Hematopoietic multipotent progenitor cell (in vitro differentiated cells): ENCODE measurements at regions not wholly inside any gene's neighbourhood (a gene's known extent, or its start where the extent isn't known, plus 50 kb on each side); places are given as distances from the start of the nearest gene placed in this dataset.
A peak's percentile ranks its signal among the peaks of the same experiment; 100 is the strongest.

ENCODE experiments used
- DNase-seq, 3 donors: peaks; one replicate each; pipeline ENCODE4 v3.0.0-alpha.2; 2011 to 2015; ENCODE audit warnings: low read depth in 2 of 3, low spot score in 2 of 3

DNA sequence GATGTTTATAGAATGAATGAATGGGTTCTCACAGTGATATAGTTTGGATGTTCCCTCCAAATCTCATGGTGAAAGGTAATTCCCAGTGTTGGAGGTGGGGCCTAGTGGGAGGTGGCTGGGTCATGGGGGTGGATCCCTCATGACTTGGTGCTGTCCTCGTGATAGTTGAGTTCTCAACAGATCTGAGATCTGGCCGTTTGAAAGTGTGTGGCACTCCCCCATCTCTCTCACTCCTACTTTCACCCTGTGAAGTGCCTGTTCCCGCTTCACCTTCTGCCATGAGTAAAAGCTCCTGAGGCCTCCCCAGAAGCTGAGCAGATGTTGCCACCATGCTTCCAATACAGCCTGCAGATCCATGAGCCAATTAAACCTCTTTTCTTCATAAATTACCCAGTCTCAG is 170.8 kb upstream of the LINGO1 start:
- DNase-seq = no peak

DNA sequence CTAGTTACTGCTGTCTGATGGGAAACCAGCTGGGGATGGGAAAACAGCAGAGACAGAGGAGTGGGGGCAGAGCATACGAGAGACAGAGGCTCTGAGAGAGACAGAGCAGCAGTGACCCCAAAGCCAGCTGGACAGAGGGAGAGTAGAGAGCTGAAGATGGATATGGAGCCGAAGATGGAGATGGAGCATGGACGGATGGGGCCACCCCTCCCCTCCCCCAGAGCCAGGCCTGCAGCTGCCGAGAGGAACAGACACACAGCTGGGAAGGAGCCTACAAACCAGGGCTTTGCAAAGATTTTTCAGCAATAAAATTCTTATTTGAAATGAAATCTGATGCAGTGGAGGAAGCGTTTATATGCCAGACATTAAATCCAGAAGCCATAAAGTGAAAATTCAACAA is 167.6 kb upstream of the LINGO1 start:
- DNase-seq = no peak

DNA sequence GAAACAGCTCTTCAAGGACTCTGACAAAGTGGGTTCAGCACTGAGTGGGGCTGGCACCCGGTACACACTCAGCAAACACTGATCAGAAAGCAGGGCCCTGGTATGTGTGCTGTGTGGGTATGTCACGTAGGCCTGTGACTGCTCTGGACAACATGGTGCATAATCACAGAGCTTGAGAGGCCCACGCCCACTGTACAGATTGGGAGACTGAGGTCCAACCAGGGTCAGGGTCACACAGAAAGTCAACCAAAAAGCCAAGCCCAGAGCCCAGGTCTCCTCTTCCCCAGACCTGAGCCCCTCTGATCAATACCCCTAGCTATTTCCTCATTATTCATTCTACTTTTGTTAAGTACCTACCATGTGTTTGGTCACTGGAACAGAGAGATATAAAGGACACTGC is 166.1 kb upstream of the LINGO1 start:
- no peak for DNase-seq

DNA sequence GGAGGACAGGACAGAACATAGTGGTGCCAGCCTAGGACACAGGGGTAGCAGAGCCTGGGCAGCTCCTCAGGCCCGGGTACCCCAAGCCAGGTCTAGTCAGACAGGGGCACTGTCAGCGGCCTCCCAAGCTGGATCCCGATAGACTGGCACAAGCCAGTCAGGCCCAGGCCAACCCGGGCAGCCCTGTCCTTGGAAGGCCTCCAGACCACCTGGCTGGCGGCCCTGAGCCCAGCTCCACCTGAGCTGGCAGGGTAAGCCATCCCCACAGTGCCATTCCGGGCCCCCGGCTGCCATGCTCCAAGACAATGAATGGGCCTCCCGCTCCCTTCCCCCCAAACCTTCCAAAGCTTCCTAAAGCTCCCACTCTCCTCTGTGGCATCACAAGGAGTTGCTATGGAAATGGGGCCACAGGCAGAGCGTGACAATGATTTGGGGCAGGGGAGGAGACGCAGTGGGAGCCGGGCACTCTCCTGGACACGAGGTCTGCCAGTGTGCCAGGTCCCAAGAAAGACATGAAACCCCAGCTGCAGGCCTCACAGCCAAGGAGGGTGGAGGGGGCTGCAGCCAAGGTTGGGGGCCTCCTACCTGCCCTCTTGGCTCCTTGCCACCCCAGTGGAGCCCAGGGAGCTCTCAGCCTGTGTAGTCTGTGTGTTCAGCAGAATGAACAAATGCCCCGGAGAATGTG is 165.6 kb upstream of the LINGO1 start:
- DNase-seq = no peak

DNA sequence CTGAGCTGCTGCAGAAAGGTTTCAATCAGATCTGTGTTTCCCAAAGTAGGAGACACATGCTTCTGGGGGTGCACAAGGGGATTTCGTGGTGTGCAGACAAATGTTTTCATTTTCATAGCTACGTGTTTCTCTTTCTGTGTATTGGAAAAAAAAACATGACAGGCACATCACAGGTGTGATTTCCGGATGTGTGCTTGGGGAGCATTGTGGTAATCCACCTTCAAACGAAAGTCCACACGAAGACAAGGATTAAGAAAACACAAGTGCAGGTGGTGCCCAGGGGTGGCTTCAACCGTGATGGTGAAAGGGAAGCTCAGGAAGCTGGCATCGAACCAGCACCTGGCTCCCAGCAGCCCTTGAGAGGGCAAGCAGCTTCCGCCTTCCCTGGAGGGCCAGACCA is 164.6 kb upstream of the LINGO1 start:
- DNase-seq = no peak

DNA sequence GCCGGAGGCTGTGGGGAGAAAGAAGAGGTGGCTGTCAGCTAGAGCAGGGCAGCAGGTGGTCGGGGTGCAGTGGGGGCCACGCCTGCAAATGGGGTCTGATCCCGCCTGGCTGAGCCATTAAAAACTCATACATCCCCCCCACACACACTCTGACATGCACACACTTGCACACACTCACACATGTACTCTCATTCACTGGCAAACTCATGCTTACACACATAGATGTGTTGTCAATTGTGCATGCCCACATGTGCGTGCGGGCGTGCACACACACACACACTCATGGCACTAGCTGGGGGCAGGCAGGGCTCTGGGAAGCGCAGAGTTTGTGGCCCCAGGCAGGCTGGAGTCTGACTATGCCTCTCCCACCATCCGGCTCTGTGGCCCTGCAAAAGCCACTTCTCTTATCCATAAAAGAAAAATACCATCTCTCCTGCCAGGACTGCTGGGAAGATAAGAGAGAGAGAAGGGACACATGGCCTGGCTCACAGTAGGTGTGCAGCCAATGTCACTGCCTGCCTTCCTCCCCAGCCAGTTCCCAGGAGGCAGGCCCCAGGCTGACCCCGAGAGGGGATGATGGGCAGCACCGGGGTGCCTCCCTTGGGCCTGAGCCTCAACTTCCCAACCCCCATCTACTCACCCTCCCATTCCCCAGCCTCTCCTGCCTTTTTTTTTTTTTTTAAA is 163.5 kb upstream of the LINGO1 start:
- DNase-seq = no peak

DNA sequence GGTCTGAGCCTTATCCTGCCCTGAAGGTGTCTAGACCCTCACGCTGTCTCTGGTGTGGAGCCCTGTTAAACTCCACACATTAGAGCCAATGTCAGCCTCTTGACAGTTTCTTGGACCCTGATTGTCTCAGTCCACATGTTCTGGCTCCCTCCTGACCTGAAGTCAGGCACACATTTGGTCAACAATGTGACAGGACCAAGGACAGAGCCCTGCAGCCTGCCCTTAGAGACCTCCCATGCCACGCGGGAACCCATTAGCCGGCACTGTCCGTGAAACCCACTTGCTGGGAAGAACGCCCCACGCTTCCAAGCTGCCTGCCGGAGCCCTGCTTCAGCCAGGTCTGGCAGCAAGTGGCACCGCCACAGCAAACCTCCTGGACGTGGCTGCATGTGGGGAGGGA is 162.7 kb upstream of the LINGO1 start:
- no peak for DNase-seq

DNA sequence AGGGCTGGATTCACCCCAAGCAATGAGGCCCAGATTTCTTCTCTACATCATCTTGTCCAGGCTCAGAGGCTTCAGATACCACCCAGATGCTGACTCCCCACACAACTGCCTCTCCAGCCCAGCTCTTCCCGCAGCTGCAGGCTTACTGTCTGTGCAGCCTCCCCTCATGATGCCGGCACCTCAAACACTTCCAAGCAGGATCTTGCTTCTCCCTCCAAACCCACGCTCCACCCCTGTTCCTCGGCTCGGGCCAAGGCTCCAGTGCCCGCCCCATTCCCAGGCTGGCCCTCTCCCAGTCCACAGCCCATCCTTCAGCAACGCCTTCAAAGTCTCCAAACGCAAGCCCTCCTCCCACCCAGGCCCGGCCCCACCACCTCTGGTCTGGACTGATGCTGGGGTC is 159.2 kb upstream of the LINGO1 start:
- no peak for DNase-seq

DNA sequence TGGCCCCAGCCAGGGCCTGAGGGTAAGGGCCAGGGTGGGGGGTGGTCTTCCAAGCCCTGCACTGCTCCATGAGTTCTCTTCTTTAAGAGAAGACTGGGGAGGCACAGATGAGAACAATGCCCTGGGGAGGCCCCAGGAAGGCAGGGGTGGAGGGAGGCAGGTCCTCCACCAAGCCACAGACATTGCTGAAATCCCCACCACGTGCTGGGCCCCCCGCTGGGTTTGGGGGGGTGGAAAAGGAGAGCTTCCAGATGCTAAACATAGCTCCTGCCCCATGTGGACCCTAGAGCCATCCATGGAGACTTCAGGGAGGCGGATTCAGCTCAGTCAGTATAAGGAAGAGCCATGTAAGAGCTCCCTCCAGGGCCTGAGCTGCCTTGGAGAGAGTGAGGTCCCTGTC is 157.8 kb upstream of the LINGO1 start:
- no peak for DNase-seq

DNA sequence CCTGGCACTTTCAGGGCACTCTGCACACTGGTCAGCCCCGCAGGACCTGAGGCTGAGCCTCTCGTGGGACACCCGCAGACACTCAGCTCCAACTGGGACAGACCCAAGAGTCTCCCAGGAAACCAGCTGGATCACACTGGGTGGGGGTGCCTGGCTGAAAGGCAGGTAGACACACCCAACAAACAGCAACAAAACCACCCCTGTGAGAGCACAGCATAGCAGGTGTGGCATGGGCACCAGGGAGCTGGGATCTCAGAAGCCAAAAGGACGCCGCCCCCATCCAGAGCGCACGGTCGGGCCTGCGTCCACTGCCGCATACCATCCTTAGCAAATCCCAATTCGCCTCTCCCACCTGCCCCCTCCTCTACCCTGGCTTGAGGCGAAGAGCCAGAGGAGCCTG is 154.2 kb upstream of the LINGO1 start:
- DNase-seq = no peak

DNA sequence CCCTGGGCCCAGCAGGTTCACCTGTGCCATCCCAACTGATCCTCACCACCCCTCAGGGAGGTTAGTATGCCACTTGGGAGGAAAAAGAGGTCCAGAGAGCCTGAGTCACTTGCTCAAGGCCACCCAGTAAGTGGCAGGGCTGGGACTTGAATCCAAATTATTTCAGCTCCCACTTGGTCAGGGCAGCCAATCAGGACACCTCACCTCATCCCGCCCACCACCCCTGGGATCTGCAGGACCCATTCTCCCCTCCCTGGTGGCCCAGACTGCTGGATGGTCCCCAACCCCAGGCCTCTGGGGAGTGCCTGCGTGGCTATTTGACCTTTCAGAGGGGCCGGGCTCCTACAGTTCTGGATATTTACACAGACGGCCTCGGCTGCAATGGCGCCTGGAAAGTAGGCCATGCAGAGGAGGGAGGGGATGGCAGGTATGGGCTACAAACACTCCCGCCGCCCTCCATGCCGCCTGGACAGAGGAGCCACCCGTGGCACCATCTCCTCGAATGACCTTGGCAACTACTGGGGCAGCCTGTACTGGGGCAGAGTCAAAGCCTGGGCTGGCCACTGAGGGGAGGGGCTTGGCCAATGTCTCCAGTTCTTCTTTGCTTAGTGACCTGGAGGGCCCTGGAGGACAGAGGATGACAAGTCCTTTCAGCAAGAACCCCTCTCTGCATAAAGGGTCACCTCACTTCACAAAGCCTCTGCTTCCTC is 153.6 kb upstream of the LINGO1 start:
- no peak for DNase-seq

DNA sequence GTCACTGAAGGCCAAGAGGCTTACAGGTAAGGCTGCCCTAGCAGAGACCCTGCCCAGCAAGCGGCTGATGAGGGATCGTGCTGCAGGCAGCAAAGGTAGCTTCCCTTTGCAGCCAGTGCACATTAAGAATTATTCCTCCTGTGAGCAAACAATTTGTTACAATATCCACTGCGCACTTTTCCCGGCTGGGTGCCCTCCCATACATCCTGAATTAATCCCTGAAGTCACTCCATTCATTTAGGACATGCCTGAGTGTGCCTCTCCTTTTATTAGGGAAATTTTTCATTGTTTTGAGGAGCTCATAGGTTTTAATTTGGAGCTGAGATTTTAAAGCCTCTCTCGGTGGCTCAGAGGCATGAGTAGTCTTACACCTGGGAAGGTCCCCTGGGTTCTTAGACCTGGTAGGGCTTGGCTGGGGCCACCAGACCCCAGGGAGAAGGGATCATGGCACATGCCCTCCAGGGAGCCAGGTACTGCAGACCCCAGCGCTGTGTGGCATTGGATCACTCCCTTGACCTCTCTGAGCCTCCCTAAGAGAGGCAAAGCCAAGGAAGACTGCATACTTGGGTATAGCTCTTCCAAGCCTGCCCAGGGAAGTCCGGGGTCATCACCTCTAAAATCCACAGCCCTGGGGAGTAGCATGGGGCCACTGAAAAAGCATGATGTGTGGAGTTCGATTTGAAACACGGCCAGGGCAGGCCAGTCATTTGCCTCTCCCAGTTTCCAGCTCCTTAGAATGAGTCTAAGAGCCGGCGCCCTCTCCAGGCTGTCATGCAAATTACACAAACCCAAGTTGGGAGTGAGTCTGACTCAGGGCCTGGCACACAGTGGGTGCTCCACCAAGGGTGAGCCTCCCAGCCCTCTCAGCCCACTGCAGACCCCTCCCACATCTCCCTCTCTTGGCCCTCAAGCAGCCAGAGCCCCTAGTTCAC is 151.9 kb upstream of the LINGO1 start:
- DNase-seq = peak in 2 of 3 donors; percentile 8 to 36

DNA sequence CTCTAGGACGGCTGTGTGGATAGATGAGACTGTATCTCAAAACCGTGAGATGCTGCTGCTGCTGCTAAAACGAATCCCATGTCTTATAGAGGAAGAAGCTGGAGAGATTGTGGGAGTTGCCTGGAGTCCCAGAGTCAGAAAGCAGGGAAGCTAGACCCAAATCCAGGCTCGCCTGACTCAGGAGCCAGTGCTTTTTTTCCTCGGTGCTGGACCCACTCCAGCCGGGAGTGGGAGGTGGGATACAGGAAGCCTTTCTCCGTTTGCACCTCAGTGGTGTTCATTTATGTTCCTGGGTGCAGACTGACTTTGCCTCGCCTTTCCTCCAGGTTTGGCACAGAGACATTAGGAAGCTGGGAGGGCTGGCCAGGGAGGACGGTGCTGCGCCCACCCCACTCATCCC is 150.9 kb upstream of the LINGO1 start:
- no peak for DNase-seq

DNA sequence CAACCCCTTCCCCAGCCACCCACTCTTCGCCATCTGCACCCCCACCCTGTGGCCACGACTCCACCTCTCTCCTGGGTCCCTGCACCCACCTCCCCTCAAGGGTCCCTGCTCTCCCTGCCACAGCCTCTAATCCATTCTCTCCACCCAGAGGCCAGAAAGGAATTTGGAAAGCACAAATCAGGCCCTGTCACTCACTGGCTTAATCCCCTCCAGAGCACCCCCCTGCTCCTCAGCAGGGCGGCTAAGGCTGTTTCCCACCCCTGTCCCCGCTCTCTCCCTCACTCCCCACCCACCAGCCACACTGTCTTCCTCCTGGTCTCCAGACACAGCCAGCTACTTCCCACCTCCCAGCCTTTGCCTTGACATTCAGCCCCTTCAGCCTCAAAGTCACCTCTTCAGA is 150.0 kb upstream of the LINGO1 start:
- DNase-seq = no peak

DNA sequence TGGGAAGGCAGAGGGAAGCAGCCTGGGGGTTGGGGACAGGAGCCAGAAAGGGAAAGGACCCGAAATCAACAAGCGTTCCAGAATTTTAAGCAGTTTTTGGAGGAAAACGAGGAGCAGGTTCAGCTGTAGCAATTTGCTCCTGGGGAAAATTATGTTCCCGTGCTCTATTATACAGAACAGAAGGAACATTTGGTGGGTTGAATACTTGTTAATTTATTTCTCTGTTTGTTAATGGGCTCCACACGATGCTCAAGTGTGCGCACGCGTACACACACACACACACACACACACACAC is 149.2 kb upstream of the LINGO1 start:
- DNase-seq = no peak

DNA sequence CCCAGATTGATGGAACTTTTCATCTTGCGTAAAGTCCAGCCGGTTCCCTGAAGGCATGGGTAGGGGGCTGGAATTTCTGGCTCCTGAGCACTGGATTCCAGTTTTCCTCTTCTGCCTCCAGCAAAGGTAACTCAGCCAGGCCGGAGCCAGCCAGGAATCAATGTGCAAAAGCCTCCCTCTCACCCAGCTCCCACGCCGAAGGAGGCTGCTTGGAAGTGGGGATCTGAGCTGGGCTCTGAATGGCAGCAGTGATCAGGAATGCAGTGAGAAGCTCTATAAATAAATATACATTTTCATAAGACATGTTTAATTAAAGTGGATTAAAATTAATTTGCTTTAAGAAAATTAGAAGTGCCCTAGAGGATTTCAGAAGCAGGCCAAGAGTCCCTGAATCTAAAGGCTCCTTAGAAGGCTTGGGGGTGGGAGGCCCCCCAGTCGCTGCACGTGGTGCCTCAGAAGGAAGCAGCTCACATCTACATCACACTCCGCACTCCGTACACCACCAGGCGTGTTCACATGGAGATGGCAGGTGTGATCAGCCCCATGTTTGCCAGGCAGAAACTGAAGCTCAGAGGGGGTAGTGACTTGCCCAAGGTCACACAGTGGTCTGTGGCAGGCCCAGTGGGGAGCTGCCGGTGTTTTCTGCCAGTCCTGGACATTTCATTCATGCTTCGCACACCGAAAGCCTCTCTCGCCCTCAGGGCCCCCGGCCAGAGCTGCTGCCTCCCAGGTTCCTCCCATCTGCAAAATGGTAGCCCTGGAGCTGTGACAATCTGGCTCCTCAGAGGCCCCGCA is 148.6 kb upstream of the LINGO1 start:
- no peak for DNase-seq

DNA sequence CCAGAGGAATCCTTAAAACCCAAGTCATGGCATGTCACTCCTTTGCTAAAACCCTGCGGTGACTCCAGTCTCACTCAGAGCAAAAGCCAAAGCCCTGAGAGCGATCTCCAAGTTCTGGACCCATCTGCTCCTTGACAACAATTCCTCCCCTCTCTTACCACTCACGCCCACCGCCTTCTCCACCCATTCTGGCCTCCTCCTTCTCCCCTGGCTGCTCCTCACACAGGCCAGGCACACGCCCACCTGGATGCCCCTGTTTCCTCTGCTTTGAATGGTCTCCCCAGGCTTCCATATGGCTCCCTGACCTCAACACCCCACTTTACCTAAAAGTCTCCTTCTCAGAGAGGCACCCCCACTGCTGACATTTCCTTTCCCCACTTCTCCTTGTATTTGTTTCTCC is 146.1 kb upstream of the LINGO1 start:
- no peak for DNase-seq

DNA sequence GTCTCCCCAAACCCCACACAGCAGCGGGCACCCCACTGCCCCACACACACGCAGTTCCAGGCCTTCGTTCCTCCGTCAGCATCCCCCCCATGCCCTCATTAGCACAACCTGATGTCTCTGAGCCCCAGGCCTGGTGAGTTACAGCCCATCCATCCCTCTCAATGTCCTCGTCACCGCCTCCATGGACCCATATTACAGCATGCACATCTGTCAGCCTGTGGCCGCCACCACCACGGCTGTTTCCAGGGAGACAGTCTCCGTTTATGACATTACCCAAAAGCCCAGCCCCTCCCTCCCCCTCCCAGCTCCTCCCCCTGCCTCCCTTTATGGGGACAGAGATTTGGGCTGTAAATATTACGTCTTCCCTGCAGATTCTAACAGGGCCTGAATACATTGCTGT is 143.1 kb upstream of the LINGO1 start:
- no peak for DNase-seq

DNA sequence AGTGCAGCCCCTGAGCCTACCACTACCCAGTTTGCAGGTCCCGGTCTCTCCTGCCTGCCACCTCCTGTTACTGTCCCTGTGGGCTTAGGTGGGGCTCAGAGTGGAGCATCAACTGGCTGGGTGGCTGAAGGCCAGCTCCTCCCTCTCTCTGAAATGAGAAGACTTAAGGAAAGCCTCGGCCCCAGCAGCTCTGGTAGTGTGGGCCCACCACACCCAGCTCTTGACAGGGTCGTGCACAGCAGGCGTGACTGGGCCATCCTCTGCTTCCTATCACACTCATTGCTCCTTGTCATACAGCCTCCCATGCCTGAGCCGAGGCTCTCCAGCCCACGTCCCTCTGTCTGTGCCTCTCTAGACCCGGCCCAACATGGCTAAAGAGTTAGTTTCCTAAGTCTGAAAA is 142.7 kb upstream of the LINGO1 start:
- DNase-seq = no peak

DNA sequence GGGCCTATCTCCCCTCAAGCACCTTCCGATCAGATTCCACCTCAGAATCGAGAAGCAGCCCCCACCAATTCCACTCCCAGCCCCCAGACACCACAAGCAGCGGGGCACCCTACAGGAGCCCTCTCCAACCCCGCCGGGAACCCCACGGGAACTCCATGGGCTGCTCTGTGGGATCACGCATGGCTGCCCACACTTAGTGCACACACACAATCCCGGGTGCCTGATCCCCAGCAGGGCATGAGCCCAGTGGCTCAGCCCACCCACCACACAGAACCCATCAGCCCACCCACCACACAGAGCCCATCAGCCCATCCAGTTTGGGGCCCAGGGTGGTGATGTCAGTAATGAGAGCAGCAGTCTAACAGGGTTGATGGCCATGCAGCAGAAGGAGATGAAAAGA is 141.6 kb upstream of the LINGO1 start:
- no peak for DNase-seq

DNA sequence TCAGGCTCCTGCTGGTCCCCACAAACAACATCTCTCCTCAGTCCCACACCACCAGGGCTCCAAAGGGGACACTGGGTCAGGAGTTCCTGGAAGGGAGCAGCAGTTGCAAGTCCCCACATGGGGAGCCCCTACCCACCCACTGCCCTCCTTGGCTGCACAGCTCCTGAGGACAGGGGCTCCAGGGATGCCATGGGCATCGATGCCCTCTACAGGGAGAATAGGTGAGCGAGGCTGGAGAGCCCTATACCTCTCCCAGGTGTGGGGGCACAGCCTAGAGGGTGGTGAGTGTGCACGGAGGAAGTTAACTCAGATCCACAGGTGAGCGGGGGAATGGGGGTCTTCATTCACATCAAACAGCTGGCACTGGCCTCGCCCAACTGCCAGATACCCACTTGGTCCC is 141.2 kb upstream of the LINGO1 start:
- DNase-seq = no peak
